IPS DF 6.9 (cell line): ENCODE measurements at regions not wholly inside any gene's neighbourhood (a gene's known extent, or its start where the extent isn't known, plus 50 kb on each side); places are given as distances from the start of the nearest gene placed in this dataset.

Experiments
- DNase-seq: peaks from one replicate; pipeline ENCODE4 v3.0.0-alpha.2; 2013; ENCODE audit warnings: low read depth, low spot score
- H3K27ac ChIP-seq: one replicate; pipeline ENCODE4 v1.5.1; 2013; ENCODE audit warnings: low read length, control low read depth
- H3K27me3 ChIP-seq: 2 replicates; pipeline ENCODE4 v1.6.1; 2013; ENCODE audit warnings: mild to moderate bottlenecking, low read length; ENCODE audit not compliant: control insufficient read depth, insufficient read depth
- H3K36me3 ChIP-seq: 2 replicates; pipeline ENCODE4 v1.6.1; 2013; ENCODE audit warnings: low read length; ENCODE audit not compliant: control insufficient read depth, insufficient read depth
- H3K4me1 ChIP-seq: 2 replicates; pipeline ENCODE4 v1.6.1; 2013; ENCODE audit warnings: low read length; ENCODE audit not compliant: control insufficient read depth, insufficient read depth
- H3K4me3 ChIP-seq: 2 replicates; pipeline ENCODE4 v1.5.1; 2013; ENCODE audit warnings: mild to moderate bottlenecking, low read length
- H3K9me3 ChIP-seq: 2 replicates; pipeline ENCODE4 v1.6.1; 2013; ENCODE audit warnings: low read length, inconsistent platforms; ENCODE audit not compliant: control insufficient read depth, insufficient read depth
- WGBS: extraction: QIAGEN DNeasy Blood & Tissue Kit; methylation state at CpG from one replicate; pipeline ENCODE4 v1.1.7; 2013; ENCODE audit warnings: mixed read lengths, missing lambda C conversion rate; ENCODE audit not compliant: insufficient read length, insufficient coverage; 5-methylcytosine and 5-hydroxymethylcytosine counted together

- no peak overlapping the region for H3K4me3 ChIP-seq
- no CpG with 5 or more reads among the region's 1 CpG for WGBS
- H3K27ac ChIP-seq: no peak overlapping the region
- no peaks in the 10 kb centered on the region for H3K27me3 ChIP-seq
- DNase-seq: no peak
- no peaks in the 10 kb centered on the region for H3K36me3 ChIP-seq
- H3K9me3 ChIP-seq: no peaks in the 10 kb centered on the region
- no peaks in the 10 kb centered on the region for H3K4me1 ChIP-seq
These were observed 178.0 kb downstream of the YIPF5 start for GRCh38 chr5:143992496-143992895.

DNA sequence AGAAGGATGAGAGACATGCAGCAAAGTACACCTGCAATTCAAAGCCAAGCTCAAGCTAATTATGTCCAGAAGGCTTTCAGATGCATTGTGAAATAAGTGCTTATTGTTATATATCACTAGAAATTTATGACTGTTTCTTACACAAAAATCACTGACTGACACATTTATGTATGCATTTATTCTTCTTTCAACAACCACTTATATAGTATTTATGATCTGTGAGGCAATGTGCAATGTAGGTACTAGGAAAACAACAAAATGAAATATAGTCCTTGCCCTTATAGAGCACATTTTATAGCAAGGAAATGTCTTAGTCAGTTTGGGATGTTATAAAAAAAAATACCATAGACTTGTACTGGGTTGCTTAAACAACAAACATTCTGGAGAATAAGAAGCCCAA, 167.6 kb downstream of the YIPF5 start:
- H3K27ac ChIP-seq: no peak overlapping the region
- H3K36me3 ChIP-seq: no peaks in the 10 kb centered on the region
- H3K9me3 ChIP-seq: no peaks in the 10 kb centered on the region; the same call in 1 of the 2 replicates
- H3K4me3 ChIP-seq: no peak overlapping the region
- DNase-seq: no peak
- H3K4me1 ChIP-seq: no peaks in the 10 kb centered on the region
- no peaks in the 10 kb centered on the region for H3K27me3 ChIP-seq

DNA sequence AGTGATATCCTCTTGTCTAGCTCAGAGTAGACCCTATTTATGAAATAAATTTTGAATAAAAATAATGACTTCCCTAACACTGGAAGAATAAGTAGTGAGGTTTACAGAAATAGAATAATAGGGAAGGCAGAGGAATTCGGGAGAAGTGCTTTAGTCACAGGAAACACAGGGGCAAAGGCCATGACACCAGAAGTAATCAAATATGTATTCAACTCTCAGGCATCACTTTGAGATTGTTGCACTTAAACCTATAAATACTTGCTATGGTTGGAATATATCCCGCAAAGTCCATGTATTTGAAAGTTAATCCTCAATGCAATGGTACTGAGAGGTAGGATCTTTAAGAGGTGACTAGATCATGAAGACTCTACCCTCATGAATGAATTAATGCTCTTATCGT, 166.8 kb downstream of the YIPF5 start:
- DNase-seq: no peak
- no peaks in the 10 kb centered on the region for H3K36me3 ChIP-seq
- no CpG with 5 or more reads among the region's 3 CpGs for WGBS

GRCh38 chr5:144004146-144004545, 166.3 kb downstream of the YIPF5 start:
- Histone ChIP-seq H3K27me3 (no peaks in the 10 kb centered on the region), H3K36me3 (no peaks in the 10 kb centered on the region), H3K27ac (no peak overlapping the region), H3K4me1 (no peaks in the 10 kb centered on the region), H3K4me3 (no peak overlapping the region), H3K9me3 (no peaks in the 10 kb centered on the region; the same call in 1 of the 2 replicates)
- no CpG with 5 or more reads among the region's 1 CpG for WGBS
- DNase-seq: no peak

More for the DNA sequence above, 166.8 kb downstream of the YIPF5 start:
- Histone ChIP-seq H3K9me3 (no peaks in the 10 kb centered on the region; the same call in 1 of the 2 replicates), H3K4me1 (no peaks in the 10 kb centered on the region), H3K4me3 (no peak overlapping the region), H3K27me3 (no peaks in the 10 kb centered on the region), H3K27ac (no peak overlapping the region)

DNA sequence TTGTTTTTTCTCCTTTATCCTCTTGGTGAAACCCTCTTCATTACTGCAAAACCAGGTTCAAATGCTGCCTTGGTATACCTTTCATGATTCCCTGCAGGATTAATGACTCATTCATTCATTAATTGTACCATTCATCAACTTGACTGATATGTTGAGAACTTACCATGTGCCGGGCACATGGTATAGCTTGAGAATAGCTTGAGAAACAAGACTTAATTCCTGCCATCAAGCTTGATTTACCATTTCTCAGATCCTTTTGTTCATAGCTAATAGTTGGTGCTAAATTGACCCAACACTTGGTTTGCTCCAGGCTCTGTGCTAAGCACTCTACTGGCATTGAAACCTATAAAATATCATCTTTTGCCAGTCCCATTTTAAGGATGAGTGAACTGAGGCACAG, 165.7 kb downstream of the YIPF5 start:
- H3K36me3 ChIP-seq: no peaks in the 10 kb centered on the region
- no peak for DNase-seq
- no peaks in the 10 kb centered on the region for H3K4me1 ChIP-seq
- no CpG with 5 or more reads among the region's 1 CpG for WGBS
- no peak overlapping the region for H3K4me3 ChIP-seq
- H3K9me3 ChIP-seq: no peaks in the 10 kb centered on the region; the same call in 1 of the 2 replicates
- H3K27me3 ChIP-seq: no peaks in the 10 kb centered on the region
- no peak overlapping the region for H3K27ac ChIP-seq

- H3K9me3 ChIP-seq: peaks cover 4% of the 10 kb centered on the region; the same call in 1 of the 2 replicates
- DNase-seq: no peak
- H3K27ac ChIP-seq: no peak overlapping the region
- H3K27me3 ChIP-seq: no peaks in the 10 kb centered on the region
- no peak overlapping the region for H3K4me3 ChIP-seq
- no peaks in the 10 kb centered on the region for H3K4me1 ChIP-seq
- peaks cover 3% of the 10 kb centered on the region; the same call in 1 of the 2 replicates for H3K36me3 ChIP-seq
These were observed 161.3 kb downstream of the YIPF5 start for GRCh38 chr5:144009116-144009515.

DNA sequence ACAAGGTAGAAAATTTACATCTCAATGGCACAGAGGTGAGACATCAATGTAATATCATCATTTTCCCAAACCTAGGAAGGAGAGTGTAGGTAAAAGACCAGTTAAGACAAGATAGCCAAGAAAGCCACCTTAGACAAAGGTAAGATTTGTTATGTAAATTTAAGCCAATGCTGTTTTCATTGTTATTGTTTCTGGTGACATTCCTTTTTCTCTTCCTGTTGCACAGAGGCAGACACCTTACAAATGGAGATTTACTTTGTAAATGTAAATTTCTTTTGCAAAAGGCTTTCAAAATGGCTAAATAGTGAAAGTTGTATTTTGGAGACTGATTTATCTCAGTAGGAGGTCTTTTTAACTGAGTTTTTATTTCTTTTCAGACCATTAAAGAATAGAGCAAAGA, 159.1 kb downstream of the YIPF5 start:
- Histone ChIP-seq H3K36me3 (peaks cover 3% of the 10 kb centered on the region; the same call in 1 of the 2 replicates), H3K27ac (no peak overlapping the region), H3K4me1 (no peaks in the 10 kb centered on the region), H3K9me3 (peaks cover 4% of the 10 kb centered on the region; the same call in 1 of the 2 replicates), H3K4me3 (no peak overlapping the region), H3K27me3 (no peaks in the 10 kb centered on the region)
- DNase-seq: peak; percentile 11

GRCh38 chr5:144013816-144014215, 156.6 kb downstream of the YIPF5 start:
- Histone ChIP-seq H3K4me1 (peaks cover 1% of the 10 kb centered on the region; the same call in 1 of the 2 replicates), H3K9me3 (peaks cover 4% of the 10 kb centered on the region; the same call in 1 of the 2 replicates), H3K36me3 (peaks cover 3% of the 10 kb centered on the region; the same call in 1 of the 2 replicates), H3K27ac (no peak overlapping the region), H3K27me3 (no peaks in the 10 kb centered on the region; the same call in 1 of the 2 replicates), H3K4me3 (no peak overlapping the region)
- WGBS: no CpG with 5 or more reads among the region's 2 CpGs
- no peak for DNase-seq

GRCh38 chr5:144015961-144016360, 154.5 kb downstream of the YIPF5 start:
- WGBS: no CpG with 5 or more reads among the region's 3 CpGs
- peaks cover 1% of the 10 kb centered on the region; the same call in 1 of the 2 replicates for H3K4me1 ChIP-seq
- peaks cover 1% of the 10 kb centered on the region; the same call in 1 of the 2 replicates for H3K9me3 ChIP-seq
- H3K27me3 ChIP-seq: no peaks in the 10 kb centered on the region; the same call in 1 of the 2 replicates
- H3K4me3 ChIP-seq: no peak overlapping the region
- H3K36me3 ChIP-seq: peaks cover 3% of the 10 kb centered on the region; the same call in 1 of the 2 replicates
- no peak overlapping the region for H3K27ac ChIP-seq
- no peak for DNase-seq

DNA sequence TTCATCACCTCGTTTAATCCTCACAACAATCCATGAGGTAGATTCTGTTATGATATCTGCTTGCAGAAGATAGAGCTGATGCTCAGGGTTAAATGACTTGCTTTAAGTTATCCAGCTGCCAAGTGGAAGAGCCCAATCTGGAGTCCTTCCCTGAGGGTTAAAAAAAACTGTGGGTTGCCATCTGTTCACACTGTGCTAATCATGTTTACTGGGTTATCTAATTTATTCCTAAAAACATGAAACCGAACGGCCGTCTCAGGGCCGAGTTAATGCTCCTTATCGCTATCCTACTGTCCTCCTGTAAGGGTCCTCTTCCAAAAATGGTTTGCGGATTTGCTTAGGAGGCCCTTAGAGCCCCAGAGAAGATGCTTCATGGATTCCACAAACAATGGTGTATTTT, 153.3 kb downstream of the YIPF5 start:
- Histone ChIP-seq H3K4me3 (no peak overlapping the region), H3K27ac (no peak overlapping the region), H3K36me3 (peaks cover 3% of the 10 kb centered on the region; the same call in 1 of the 2 replicates), H3K27me3 (no peaks in the 10 kb centered on the region; the same call in 1 of the 2 replicates), H3K4me1 (peaks cover 1% of the 10 kb centered on the region; the same call in 1 of the 2 replicates), H3K9me3 (peaks cover 1% of the 10 kb centered on the region; the same call in 1 of the 2 replicates)
- WGBS: no CpG with 5 or more reads among the region's 7 CpGs
- no peak for DNase-seq

- peaks cover 3% of the 10 kb centered on the region; the same call in 1 of the 2 replicates for H3K36me3 ChIP-seq
- DNase-seq: no peak
- H3K27ac ChIP-seq: no peak overlapping the region
- H3K4me3 ChIP-seq: no peak overlapping the region
- H3K9me3 ChIP-seq: peaks cover 1% of the 10 kb centered on the region; the same call in 1 of the 2 replicates
- H3K4me1 ChIP-seq: peaks cover 1% of the 10 kb centered on the region; the same call in 1 of the 2 replicates
- no CpG with 5 or more reads among the region's 6 CpGs for WGBS
- no peaks in the 10 kb centered on the region; the same call in 1 of the 2 replicates for H3K27me3 ChIP-seq
These were observed 152.8 kb downstream of the YIPF5 start for GRCh38 chr5:144017631-144018030.
